HepG2 (cell line): ENCODE measurements at regions not wholly inside any gene's neighbourhood (a gene's known extent, or its start where the extent isn't known, plus 50 kb on each side); places are given as distances from the start of the nearest gene placed in this dataset.

Source experiments
- ATAC-seq: fragments of 200-7000 bp; cut with Tn5 transposase; 3 replicates; pipeline ENCODE4 v1.9.1; 2020; ENCODE audit warnings: mild to moderate bottlenecking, moderate library complexity
- BruUV-seq: library from RNA; stranded (reverse); fragments of 400-500 nt; replicated peaks from 2 replicates; lab custom pipeline; 2021; lab: Mats Ljungman, UMichigan
- CTCF ChIA-PET: fragments of 300-600 bp; formaldehyde crosslinking; extraction: SDS; loops from one replicate; lab custom pipeline; 2021; ENCODE audit warnings: low total read pairs, inconsistent platforms, low intra/inter-chr PET ratio; lab: Yijun Ruan, JAX
- POLR2A ChIA-PET: fragments of 350-600 bp; sonication (Branson Sonifier 250); formaldehyde crosslinking; loops from one replicate; lab custom pipeline; 2020; ENCODE audit warnings: antibody characterized with exemption, inconsistent platforms; lab: Yijun Ruan, JAX
- DNase-seq: peaks from one replicate; pipeline ENCODE4 v3.0.0-alpha.2; 2015; ENCODE audit warnings: low spot score
- FAIRE-seq: peaks from 3 replicates; lab custom pipeline; 2011; peaks lifted over from hg19 to GRCh38; lab: Jason Lieb, UNC
- H2AFZ ChIP-seq: one replicate; pipeline ENCODE4 v1.6.1; 2011; ENCODE audit warnings: low read length, inconsistent platforms
- H3K27ac ChIP-seq: fragments of 300-600 bp; 3 replicates; pipeline ENCODE4 v1.8.0; 2011; ENCODE audit warnings: mixed run types, mild to moderate bottlenecking, mixed read lengths, low read length, inconsistent platforms; ENCODE audit not compliant: insufficient read depth; ENCODE audit errors: extremely low read length
- H3K27me3 ChIP-seq, 2 experiments: fragments of 200-600 bp in 1 of 2; 2 replicates in 1 of 2; 3 replicates in 1 of 2; pipeline versions ENCODE4 v1.6.0 to v1.8.0; 2011; ENCODE audit warnings: low read length in 2 of 2, mild to moderate bottlenecking in 2 of 2, moderate library complexity in 2 of 2, inconsistent platforms in 1 of 2; ENCODE audit not compliant: insufficient read depth in 2 of 2, control insufficient read depth in 1 of 2
- H3K36me3 ChIP-seq, 2 experiments: fragments of 200-600 bp in 1 of 2; replicated peaks in 1 of 2; 2 replicates in 1 of 2; 3 replicates in 1 of 2; pipeline versions ENCODE4 v1.5.1 to v1.8.0; 2011; ENCODE audit warnings: low read length in 2 of 2, inconsistent platforms in 1 of 2; ENCODE audit not compliant: insufficient read depth in 2 of 2, control insufficient read depth in 1 of 2
- H3K4me1 ChIP-seq: 2 replicates; pipeline ENCODE4 v1.5.1; 2012; ENCODE audit warnings: low read length, inconsistent platforms; ENCODE audit not compliant: insufficient read depth
- H3K4me2 ChIP-seq: 2 replicates; pipeline ENCODE4 v1.6.0; 2011; ENCODE audit warnings: low read depth, low read length, inconsistent platforms
- H3K4me3 ChIP-seq, 3 experiments: fragments of 200-600 bp in 1 of 3; sonication (generic), shearing (Covaris generic) in 1 of 3; replicated peaks in 1 of 3; 2 replicates each; pipeline ENCODE4 v1.5.1; 2011 to 2016; ENCODE audit warnings: low read length in 3 of 3, inconsistent platforms in 2 of 3, low read depth in 2 of 3, mild to moderate bottlenecking in 2 of 3, control low read depth in 1 of 3, mixed read lengths in 1 of 3; ENCODE audit not compliant: insufficient read depth in 1 of 3
- H3K79me2 ChIP-seq: one replicate; pipeline ENCODE4 v1.6.1; 2011; ENCODE audit warnings: low read length, inconsistent platforms; ENCODE audit not compliant: insufficient read depth
- H3K9ac ChIP-seq: 2 replicates; pipeline ENCODE4 v1.6.0; 2011; ENCODE audit warnings: mild to moderate bottlenecking, low read depth, low read length, inconsistent platforms; ENCODE audit not compliant: insufficient read depth
- H3K9me3 ChIP-seq: 2 replicates; pipeline ENCODE4 v1.5.1; 2012; ENCODE audit warnings: mild to moderate bottlenecking, low read length
- H4K20me1 ChIP-seq: 2 replicates; pipeline ENCODE4 v1.6.0; 2011; ENCODE audit warnings: inconsistent platforms, mild to moderate bottlenecking, low read length, moderate library complexity; ENCODE audit not compliant: insufficient read depth
- AFF4 ChIP-seq: sonication (generic); formaldehyde crosslinking; IDR thresholded peaks from 2 replicates; pipeline ENCODE4 v1.4.0; 2020; ENCODE audit warnings: missing genetic modification reagents
- CREB1 ChIP-seq, 2 experiments: fragments of 450-650 bp in 1 of 2; IDR thresholded peaks; 2 replicates each; pipeline ENCODE4 v1.6.1; 2016 to 2017; ENCODE audit warnings: control low read depth in 1 of 2, mild to moderate bottlenecking in 1 of 2, missing compliant biosample characterization in 1 of 2, missing genetic modification characterization in 1 of 2
- FOXJ3 ChIP-seq: sonication (generic); formaldehyde crosslinking; IDR thresholded peaks from 2 replicates; pipeline ENCODE4 v1.4.0; 2020; ENCODE audit warnings: missing genetic modification reagents, mild to moderate bottlenecking, borderline replicate concordance
- ISL2 ChIP-seq: sonication (generic); formaldehyde crosslinking; IDR thresholded peaks from 2 replicates; pipeline ENCODE4 v1.5.0; 2020; ENCODE audit warnings: missing genetic modification reagents
- MIXL1 ChIP-seq: IDR thresholded peaks from 2 replicates; pipeline ENCODE4 v1.6.1; 2016
- MYNN ChIP-seq: sonication (generic); formaldehyde crosslinking; IDR thresholded peaks from 2 replicates; pipeline ENCODE4 v1.4.0; 2020; ENCODE audit warnings: mild to moderate bottlenecking, low read depth, missing genetic modification reagents
- PATZ1 ChIP-seq: sonication (generic); formaldehyde crosslinking; IDR thresholded peaks from 2 replicates; pipeline ENCODE4 v1.4.0; 2020; ENCODE audit warnings: missing genetic modification reagents
- RXRB ChIP-seq: IDR thresholded peaks from 2 replicates; pipeline ENCODE4 v1.6.1; 2016; ENCODE audit warnings: borderline replicate concordance, missing genetic modification reagents, missing compliant biosample characterization
- SALL1 ChIP-seq: sonication (generic); formaldehyde crosslinking; IDR thresholded peaks from 2 replicates; pipeline ENCODE4 v1.8.0; 2022; ENCODE audit warnings: mild to moderate bottlenecking, missing genetic modification reagents
- SIX1 ChIP-seq: sonication (generic); formaldehyde crosslinking; IDR thresholded peaks from 2 replicates; pipeline ENCODE4 v1.4.0; 2020; ENCODE audit warnings: missing genetic modification reagents, borderline replicate concordance
- SMAD9 ChIP-seq: sonication (generic); formaldehyde crosslinking; IDR thresholded peaks from 2 replicates; pipeline ENCODE4 v1.5.1; 2020; ENCODE audit warnings: mild to moderate bottlenecking, missing genetic modification reagents
- SOX5 ChIP-seq: IDR thresholded peaks from 2 replicates; pipeline ENCODE4 v1.6.1; 2016; ENCODE audit warnings: borderline replicate concordance
- THRA ChIP-seq: sonication (generic); formaldehyde crosslinking; IDR thresholded peaks from 2 replicates; pipeline ENCODE4 v1.4.0; 2020; ENCODE audit warnings: missing genetic modification reagents, borderline replicate concordance
- ZBTB8A ChIP-seq: sonication (generic); formaldehyde crosslinking; IDR thresholded peaks from 2 replicates; pipeline ENCODE4 v1.4.0; 2020; ENCODE audit warnings: mild to moderate bottlenecking, low read depth, missing genetic modification reagents, borderline replicate concordance
- ZNF570 ChIP-seq: sonication (generic); formaldehyde crosslinking; IDR thresholded peaks from 2 replicates; pipeline ENCODE4 v1.4.0; 2020; ENCODE audit warnings: mild to moderate bottlenecking, missing genetic modification reagents, borderline replicate concordance
- ZNF652 ChIP-seq: IDR thresholded peaks from 2 replicates; pipeline ENCODE4 v1.6.1; 2016; ENCODE audit warnings: low read depth, borderline replicate concordance
- ZNF75D ChIP-seq: sonication (generic); formaldehyde crosslinking; IDR thresholded peaks from 2 replicates; pipeline ENCODE4 v1.8.1; 2023; ENCODE audit warnings: missing genetic modification reagents, mild to moderate bottlenecking, borderline replicate concordance
- ZNF777 ChIP-seq: sonication (generic); formaldehyde crosslinking; IDR thresholded peaks from 2 replicates; pipeline ENCODE4 v1.4.0; 2020; ENCODE audit warnings: missing genetic modification reagents
- WGBS: methylation state at CpG from one replicate; pipeline ENCODE4 v1.1.6; 2017; ENCODE audit warnings: low lambda C conversion rate; 5-methylcytosine and 5-hydroxymethylcytosine counted together
- in situ Hi-C: cut with HindIII; loops from 2 replicates; pipeline ENCODE4 v1.10.0; 2017; ENCODE audit warnings: low pct_unique_long_range_greater_than_20kb; ENCODE audit not compliant: extremely low pct_ligation_motif_present
- intact Hi-C: fragments of 100-400 bp; cut with micrococcal nuclease; formaldehyde crosslinking; loops from one replicate; pipeline ENCODE4 v1.10.0; 2022; ENCODE audit not compliant: unreplicated experiment

- TF ChIP-seq RXRB (CRISPR knock-in tag) (peak; percentile 38; the same call in 1 of the 2 replicates), FOXJ3 (0 out of 2 replicates have a peak, but pooled peaks have one; percentile 7), MYNN (CRISPR knock-in tag) (no peak), ZNF652 (CRISPR knock-in tag) (peak; percentile 30; the same call in 1 of the 2 replicates), SIX1 (CRISPR knock-in tag) (peak; percentile 61; the same call in 1 of the 2 replicates), SOX5 (peak; percentile 54; the same call in 1 of the 2 replicates)
These were observed 474.7 kb downstream of the LMO4 start (continued) for GRCh38 chr1:87803375-87803774.

GRCh38 chr1:87804128-87804527, 475.4 kb downstream of the LMO4 start:
- no peak for DNase-seq
- POLR2A ChIA-PET: interaction anchor here (2.7 kb wide), 1 partner anchor 8 kb away, joined by 19 read pairs; no protein-coding TSS in a partner anchor
- no peak for FAIRE-seq
- in situ Hi-C loops: no loop called here
- ATAC-seq: peak; percentile 65
- H2AFZ ChIP-seq: no peak overlapping the region
- peak overlapping the region; percentile 36 for H3K4me2 ChIP-seq
- WGBS: 58% methylated on average over 2 of the region's 2 CpGs
- H3K27me3 ChIP-seq: no peaks in the 10 kb centered on the region
- intact Hi-C loops: no loop called here
- H3K9me3 ChIP-seq: no peaks in the 10 kb centered on the region
- no peaks in the 10 kb centered on the region for H3K79me2 ChIP-seq
- H3K36me3 ChIP-seq: no peaks in the 10 kb centered on the region
- CTCF ChIA-PET: no interaction called here
- H4K20me1 ChIP-seq: no peaks in the 10 kb centered on the region
- H3K4me3 ChIP-seq: no peak overlapping the region; a peak in 1 of 6 replicates
- BruUV-seq: no TSS peak
- peaks cover 62% of the 10 kb centered on the region for H3K4me1 ChIP-seq
- peak overlapping the region; percentile 27 for H3K27ac ChIP-seq
- no peak overlapping the region for H3K9ac ChIP-seq
- no peak; the same call in 1 of the 2 replicates for TF ChIP-seq SALL1 (CRISPR knock-in tag)
- peak; percentile 36; the same call in 1 of the 2 replicates for TF ChIP-seq THRA
- TF ChIP-seq ZNF570 (CRISPR knock-in tag): no peak
- TF ChIP-seq SMAD9 (CRISPR knock-in tag): no peak
- TF ChIP-seq MIXL1 (CRISPR knock-in tag): peak; percentile 55; the same call in 1 of the 2 replicates
- TF ChIP-seq ZNF777 (CRISPR knock-in tag): no peak
- peak; percentile 38; the same call in 1 of the 2 replicates for TF ChIP-seq ISL2
- no peak for TF ChIP-seq ZBTB8A (CRISPR knock-in tag)
- TF ChIP-seq CREB1 (IDR thresholded peaks at IDR 0.05): no peak
- TF ChIP-seq CREB1 (CRISPR knock-in tag; IDR thresholded peaks at IDR 0.05): peak; percentile 31; the same call in 1 of the 2 replicates
- TF ChIP-seq ZNF75D (CRISPR knock-in tag): no peak
- TF ChIP-seq AFF4: no peak
- no peak for TF ChIP-seq PATZ1 (CRISPR knock-in tag)
